ENCODE measurements at regions not wholly inside any gene's neighbourhood (a gene's known extent, or its start where the extent isn't known, plus 50 kb on each side); places are given as distances from the start of the nearest gene placed in this dataset.
"Not testable (repeated sequence)": the region's sequence is repeated elsewhere in the genome, so short reads cannot be mapped to it uniquely, and the experiment has no call there.

DNA sequence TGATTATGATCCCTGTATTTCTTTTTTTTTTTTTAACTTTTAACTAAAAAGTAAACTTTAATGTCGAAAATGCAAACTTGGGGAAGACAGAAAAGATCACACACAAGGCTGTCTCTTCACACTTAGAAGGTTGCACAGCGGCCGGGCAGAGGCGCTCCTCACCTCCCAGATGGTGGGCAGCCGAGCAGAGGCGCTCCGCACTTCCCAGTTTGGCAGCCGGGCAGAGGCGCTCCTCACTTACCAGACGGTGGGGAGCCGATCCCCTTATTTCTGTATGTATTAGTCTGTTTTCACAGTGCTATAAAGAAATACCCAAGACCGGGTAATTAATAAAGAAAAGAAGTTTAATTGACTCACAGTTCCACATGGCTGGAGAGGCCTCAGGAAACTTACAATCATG is 805.6 kb upstream of the SPRY2 start:
- H3K4me1 ChIP-seq (replicated peaks); H3K36me3 ChIP-seq; H3K4me3 ChIP-seq; H3K27me3 ChIP-seq (replicated peaks); DNase-seq (ENCODE audit: low read depth in 1 of 2, low spot score in 2 of 2); H3K9me3 ChIP-seq (replicated peaks); H3K27ac ChIP-seq: not testable (repeated sequence)

- Histone ChIP-seq H3K27me3 (replicated peaks) (peaks cover 7% of the 10 kb centered on the region; the same call in 1 of the 2 replicates), H3K36me3 (no peaks in the 10 kb centered on the region), H3K9me3 (replicated peaks) (no peaks in the 10 kb centered on the region), H3K4me1 (replicated peaks) (no peaks in the 10 kb centered on the region), H3K27ac (no peak overlapping the region), H3K4me3 (no peak overlapping the region)
- no peak for DNase-seq (ENCODE audit: low read depth in 1 of 2, low spot score in 2 of 2)
Observed at GRCh38 chr13:81142306-81142999, 801.5 kb upstream of the SPRY2 start.

DNA sequence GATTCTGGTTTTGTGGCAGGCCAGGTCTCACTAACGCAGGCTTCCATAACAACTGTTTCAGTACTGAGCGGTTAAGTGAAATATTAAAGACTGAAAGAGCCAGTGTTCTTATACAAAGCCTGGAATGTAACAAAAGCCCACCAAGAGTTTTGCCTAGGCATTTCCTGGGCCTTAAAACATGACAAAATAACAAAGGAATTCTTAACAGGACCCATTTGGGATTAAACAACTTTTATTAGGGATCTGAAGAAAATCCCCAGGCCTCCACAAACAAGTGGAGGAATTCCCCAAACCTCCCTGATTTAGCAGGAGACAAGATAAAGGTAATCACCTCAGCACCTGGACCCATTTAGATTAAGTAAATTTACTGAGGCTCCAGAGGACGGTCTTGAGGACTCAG is 799.7 kb upstream of the SPRY2 start:
- no peak for DNase-seq (ENCODE audit: low read depth in 1 of 2, low spot score in 2 of 2)
- no peak overlapping the region for H3K27ac ChIP-seq
- no peaks in the 10 kb centered on the region for H3K36me3 ChIP-seq
- no peak overlapping the region for H3K4me3 ChIP-seq
- no peaks in the 10 kb centered on the region for H3K4me1 ChIP-seq (replicated peaks)
- peaks cover 7% of the 10 kb centered on the region; the same call in 1 of the 2 replicates for H3K27me3 ChIP-seq (replicated peaks)
- H3K9me3 ChIP-seq (replicated peaks), result no peaks in the 10 kb centered on the region

GRCh38 chr13:81139987-81140386 is 799.1 kb upstream of the SPRY2 start:
- H3K36me3 ChIP-seq, result no peaks in the 10 kb centered on the region
- no peaks in the 10 kb centered on the region for H3K4me1 ChIP-seq (replicated peaks)
- no peaks in the 10 kb centered on the region for H3K9me3 ChIP-seq (replicated peaks)
- H3K4me3 ChIP-seq, result no peak overlapping the region
- peaks cover 7% of the 10 kb centered on the region; the same call in 1 of the 2 replicates for H3K27me3 ChIP-seq (replicated peaks)
- DNase-seq (ENCODE audit: low read depth in 1 of 2, low spot score in 2 of 2), result no peak
- no peak overlapping the region for H3K27ac ChIP-seq

GRCh38 chr13:81138353-81138980 is 797.5 kb upstream of the SPRY2 start:
- Histone ChIP-seq H3K4me3 (no peak overlapping the region), H3K27me3 (replicated peaks) (peaks cover 4% of the 10 kb centered on the region; the same call in 1 of the 2 replicates), H3K27ac (no peak overlapping the region), H3K36me3 (no peaks in the 10 kb centered on the region), H3K9me3 (replicated peaks) (no peaks in the 10 kb centered on the region), H3K4me1 (replicated peaks) (peaks cover under 1% of the 10 kb centered on the region; the same call in 1 of the 2 replicates)
- DNase-seq (ENCODE audit: low read depth in 1 of 2, low spot score in 2 of 2), result no peak

DNA sequence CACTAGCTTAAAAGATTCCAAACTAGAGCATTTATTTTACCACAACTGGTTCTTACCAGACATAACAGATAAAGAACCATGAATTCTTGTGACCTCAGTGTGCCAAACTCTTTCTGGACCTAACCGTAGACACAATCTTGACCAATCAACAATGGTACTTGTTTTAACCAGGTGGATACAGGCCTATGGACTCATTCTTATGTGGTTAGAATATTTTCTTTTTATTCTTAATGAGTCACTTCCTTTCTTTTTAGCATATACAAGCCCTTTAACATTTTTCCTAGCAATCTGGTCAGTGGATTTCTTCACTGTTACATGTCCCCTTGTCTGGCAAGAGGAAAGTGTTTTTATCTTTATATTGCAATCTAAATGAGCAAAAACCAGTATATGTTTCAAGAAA is 792.1 kb upstream of the SPRY2 start:
- no peak overlapping the region for H3K27ac ChIP-seq
- peak in 1 of 2 experiments; percentile 53 for DNase-seq (ENCODE audit: low read depth in 1 of 2, low spot score in 2 of 2)
- no peaks in the 10 kb centered on the region for H3K9me3 ChIP-seq (replicated peaks)
- no peaks in the 10 kb centered on the region for H3K36me3 ChIP-seq
- H3K4me1 ChIP-seq (replicated peaks), result peaks cover 11% of the 10 kb centered on the region
- H3K4me3 ChIP-seq, result no peak overlapping the region
- H3K27me3 ChIP-seq (replicated peaks), result no peaks in the 10 kb centered on the region

- peaks cover 3% of the 10 kb centered on the region; the same call in 1 of the 2 replicates for H3K27me3 ChIP-seq (replicated peaks)
- no peak overlapping the region for H3K4me3 ChIP-seq
Observed at GRCh38 chr13:81117416-81117815, 776.5 kb upstream of the SPRY2 start.

DNA sequence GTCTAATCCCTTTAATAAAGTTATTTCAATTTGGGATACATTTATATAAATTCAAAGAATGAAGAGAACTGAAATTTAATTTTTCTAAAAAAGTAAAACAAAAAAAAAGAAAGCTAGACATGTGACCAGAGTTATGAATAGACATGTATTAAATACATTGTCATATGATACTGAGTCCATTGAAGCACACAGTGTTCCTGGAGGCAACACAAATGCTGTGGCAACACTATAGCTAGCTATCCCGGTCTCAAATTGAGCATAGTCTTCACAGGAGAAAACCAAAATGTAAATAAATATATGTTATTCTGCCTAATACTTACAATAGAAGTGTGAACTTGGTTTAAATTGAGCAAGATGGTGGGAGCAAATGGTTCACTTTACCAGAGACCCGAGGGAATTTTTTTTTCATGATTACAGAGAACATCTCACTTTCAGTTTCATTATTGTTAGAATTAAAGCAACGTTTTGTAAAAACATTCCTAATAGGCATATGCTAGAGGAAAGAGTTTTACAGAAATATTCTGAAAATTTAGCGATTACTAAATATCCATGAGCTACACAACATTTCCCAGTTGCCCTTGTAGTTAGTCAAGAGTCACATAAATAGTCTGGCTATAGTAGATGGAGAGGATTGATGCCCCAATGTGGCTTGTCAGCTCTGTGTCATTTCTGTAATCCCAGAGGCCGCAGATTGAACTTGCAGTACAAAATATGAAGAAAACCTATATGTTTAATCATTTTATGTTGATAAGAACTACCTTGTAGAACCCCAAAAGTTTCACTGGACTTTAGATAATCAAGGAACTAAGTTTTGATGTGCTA is 775.7 kb upstream of the SPRY2 start:
- no peak overlapping the region for H3K27ac ChIP-seq
- no peaks in the 10 kb centered on the region for H3K9me3 ChIP-seq (replicated peaks)
- peaks cover 2% of the 10 kb centered on the region; the same call in 1 of the 2 replicates for H3K27me3 ChIP-seq (replicated peaks)
- H3K36me3 ChIP-seq, result no peaks in the 10 kb centered on the region
- no peaks in the 10 kb centered on the region for H3K4me1 ChIP-seq (replicated peaks)
- peak overlapping the region; percentile 20 for H3K4me3 ChIP-seq
- peak in 1 of 2 experiments; percentile 45 for DNase-seq (ENCODE audit: low read depth in 1 of 2, low spot score in 2 of 2)

More at GRCh38 chr13:81117416-81117815, 776.5 kb upstream of the SPRY2 start:
- Histone ChIP-seq H3K36me3 (no peaks in the 10 kb centered on the region), H3K9me3 (replicated peaks) (no peaks in the 10 kb centered on the region), H3K27ac (no peak overlapping the region), H3K4me1 (replicated peaks) (no peaks in the 10 kb centered on the region)
- no peak for DNase-seq (ENCODE audit: low read depth in 1 of 2, low spot score in 2 of 2)

GRCh38 chr13:81109026-81109425 is 768.1 kb upstream of the SPRY2 start:
- Histone ChIP-seq H3K4me1 (replicated peaks) (no peaks in the 10 kb centered on the region), H3K9me3 (replicated peaks) (no peaks in the 10 kb centered on the region), H3K36me3 (no peaks in the 10 kb centered on the region), H3K27me3 (replicated peaks) (peaks cover 32% of the 10 kb centered on the region), H3K4me3 (no peak overlapping the region), H3K27ac (no peak overlapping the region)
- no peak for DNase-seq (ENCODE audit: low read depth in 1 of 2, low spot score in 2 of 2)

GRCh38 chr13:81106348-81106747 is 765.4 kb upstream of the SPRY2 start:
- H3K4me1 ChIP-seq (replicated peaks), result no peaks in the 10 kb centered on the region
- no peak overlapping the region for H3K27ac ChIP-seq
- H3K9me3 ChIP-seq (replicated peaks), result no peaks in the 10 kb centered on the region
- H3K4me3 ChIP-seq, result no peak overlapping the region
- peaks cover 39% of the 10 kb centered on the region for H3K27me3 ChIP-seq (replicated peaks)
- DNase-seq (ENCODE audit: low read depth in 1 of 2, low spot score in 2 of 2), result no peak
- H3K36me3 ChIP-seq, result no peaks in the 10 kb centered on the region

DNA sequence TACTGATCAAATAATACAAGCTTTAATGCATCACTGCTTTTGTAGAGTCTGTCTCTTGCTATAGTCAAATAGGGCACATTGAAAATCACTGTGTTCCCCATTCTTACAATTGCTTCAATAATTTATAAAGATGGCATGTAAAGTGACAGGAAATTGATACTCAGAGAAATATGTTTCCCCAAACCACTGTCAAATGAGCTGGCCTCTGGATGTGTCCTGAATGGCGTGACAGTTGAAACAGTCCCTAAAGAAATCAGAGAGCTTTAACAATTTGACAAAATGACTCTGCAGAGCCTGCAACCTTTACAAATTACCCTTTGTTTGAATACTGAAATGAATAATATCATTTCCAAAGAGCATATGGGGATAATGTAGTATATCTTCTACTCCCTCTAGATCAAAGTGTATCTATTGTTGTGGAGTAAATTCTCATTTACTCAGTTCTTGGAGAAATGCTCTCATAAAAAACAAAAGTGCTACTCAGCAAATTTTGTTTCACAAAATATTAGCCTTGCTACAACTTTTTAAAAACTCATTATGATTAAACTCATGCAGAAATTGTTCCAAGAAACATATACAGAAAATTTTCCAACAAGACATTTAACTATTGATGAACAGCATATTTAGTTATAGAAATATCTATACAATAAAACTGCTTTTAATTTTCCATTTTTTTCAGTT is 763.2 kb upstream of the SPRY2 start:
- Histone ChIP-seq H3K4me3 (no peak overlapping the region), H3K4me1 (replicated peaks) (no peaks in the 10 kb centered on the region), H3K9me3 (replicated peaks) (no peaks in the 10 kb centered on the region), H3K27me3 (replicated peaks) (peaks cover 45% of the 10 kb centered on the region), H3K27ac (no peak overlapping the region), H3K36me3 (no peaks in the 10 kb centered on the region)
- DNase-seq (ENCODE audit: low read depth in 1 of 2, low spot score in 2 of 2), result no peak

DNA sequence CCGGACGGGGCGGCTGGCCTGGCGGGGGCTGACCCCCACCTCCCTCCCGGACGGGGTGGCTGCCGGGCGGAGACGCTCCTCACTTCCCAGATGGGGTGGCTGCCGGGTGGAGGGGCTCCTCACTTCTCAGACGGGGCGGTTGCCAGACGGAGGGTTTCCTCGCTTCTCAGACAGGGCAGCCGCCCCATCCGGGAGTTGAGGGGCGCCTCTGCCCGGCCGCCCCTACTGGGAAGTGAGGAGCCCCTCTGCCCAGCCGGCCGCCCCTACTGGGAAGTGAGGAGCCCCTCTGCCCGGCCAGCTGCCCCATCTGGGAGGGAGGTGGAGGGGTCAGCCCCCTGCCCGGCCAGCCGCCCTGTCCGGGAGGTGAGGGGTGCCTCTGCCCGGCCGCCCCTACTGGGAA is 761.1 kb upstream of the SPRY2 start:
- DNase-seq (ENCODE audit: low read depth in 1 of 2, low spot score in 2 of 2), result peak in 1 of 2 experiments; percentile 51
- not testable (repeated sequence) for H3K36me3 ChIP-seq; H3K4me3 ChIP-seq; H3K4me1 ChIP-seq (replicated peaks); H3K27ac ChIP-seq; H3K9me3 ChIP-seq (replicated peaks)
- H3K27me3 ChIP-seq (replicated peaks), result peaks cover 41% of the 10 kb centered on the region

DNA sequence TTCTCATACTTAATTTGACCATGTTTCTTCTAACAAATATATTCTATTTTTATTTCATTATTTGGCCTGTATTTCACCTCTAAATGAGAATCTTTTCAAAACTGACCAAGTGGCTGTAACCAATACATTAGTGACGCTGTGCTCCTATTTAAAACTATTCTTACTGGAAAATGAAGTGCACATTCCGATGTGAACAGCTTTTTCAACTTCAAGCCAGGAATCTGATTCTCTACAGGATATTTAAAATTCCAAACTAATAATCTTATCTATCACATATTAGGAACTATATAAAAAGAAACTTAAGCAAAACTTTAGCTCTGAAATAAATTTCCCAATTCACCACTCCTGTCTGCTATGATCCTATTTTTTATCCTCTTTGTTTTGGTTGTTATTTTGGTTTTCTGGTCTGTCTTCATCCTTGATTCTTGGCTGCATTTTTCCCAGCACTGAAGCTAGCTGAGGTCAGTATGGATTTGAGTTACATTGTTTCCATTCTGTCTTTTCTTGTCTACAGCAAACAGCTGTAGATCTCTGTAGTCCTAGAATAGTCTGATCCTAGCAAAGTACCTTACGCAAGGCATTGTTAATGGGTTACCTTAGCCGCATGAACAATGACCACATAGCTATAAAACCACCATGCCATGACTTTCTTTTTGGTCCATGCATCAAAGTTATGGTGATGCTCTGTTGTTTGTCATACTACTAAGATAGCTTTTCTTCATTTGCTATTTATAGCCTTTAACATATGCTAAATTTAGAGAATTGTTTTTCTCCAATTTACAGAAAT is 748.6 kb upstream of the SPRY2 start:
- no peak overlapping the region for H3K4me3 ChIP-seq
- H3K4me1 ChIP-seq (replicated peaks), result no peaks in the 10 kb centered on the region
- H3K27me3 ChIP-seq (replicated peaks), result peaks cover 32% of the 10 kb centered on the region
- no peaks in the 10 kb centered on the region for H3K9me3 ChIP-seq (replicated peaks)
- DNase-seq (ENCODE audit: low read depth in 1 of 2, low spot score in 2 of 2), result no peak
- H3K36me3 ChIP-seq, result no peaks in the 10 kb centered on the region
- no peak overlapping the region for H3K27ac ChIP-seq
